DOHH2 (cell line): ENCODE measurements at regions not wholly inside any gene's neighbourhood (a gene's known extent, or its start where the extent isn't known, plus 50 kb on each side); places are given as distances from the start of the nearest gene placed in this dataset.
"Not testable (repeated sequence)": the region's sequence is repeated elsewhere in the genome, so short reads cannot be mapped to it uniquely, and the experiment has no call there.

ENCODE experiments used
- H3F3A ChIP-seq: fragments of 200-600 bp; sonication (generic), shearing (Covaris generic); 2 replicates; pipeline ENCODE4 v1.6.0; 2016; ENCODE audit warnings: antibody characterized with exemption, mild to moderate bottlenecking; ENCODE audit not compliant: control insufficient read depth, insufficient read depth
- H3K27ac ChIP-seq: fragments of 200-600 bp; sonication (generic); 2 replicates; pipeline ENCODE4 v1.5.1; 2014; ENCODE audit warnings: low read depth, mild to moderate bottlenecking, low read length, moderate library complexity
- H3K27me3 ChIP-seq: fragments of 200-600 bp; sonication (generic); 2 replicates; pipeline ENCODE4 v1.6.1; 2014; ENCODE audit warnings: mild to moderate bottlenecking, low read length, mixed read lengths; ENCODE audit not compliant: control insufficient read depth
- H3K36me3 ChIP-seq: fragments of 200-600 bp; sonication (generic); 2 replicates; pipeline ENCODE4 v1.6.1; 2014; ENCODE audit warnings: mild to moderate bottlenecking, low read length, moderate library complexity, mixed read lengths; ENCODE audit not compliant: control insufficient read depth
- H3K4me1 ChIP-seq: fragments of 200-600 bp; sonication (generic); 2 replicates; pipeline ENCODE4 v1.6.1; 2014; ENCODE audit warnings: mild to moderate bottlenecking, low read length, mixed read lengths; ENCODE audit not compliant: control insufficient read depth
- H3K4me2 ChIP-seq: fragments of 200-600 bp; sonication (generic); 2 replicates; pipeline ENCODE4 v1.6.0; 2014; ENCODE audit warnings: mild to moderate bottlenecking, low read length, moderate library complexity
- H3K4me3 ChIP-seq: fragments of 200-600 bp; sonication (generic); 2 replicates; pipeline ENCODE4 v1.5.1; 2014; ENCODE audit warnings: mild to moderate bottlenecking, low read length, mixed read lengths
- H3K79me2 ChIP-seq: fragments of 200-600 bp; sonication (generic); 2 replicates; pipeline ENCODE4 v1.6.1; 2014; ENCODE audit warnings: mild to moderate bottlenecking, low read length, mixed read lengths; ENCODE audit not compliant: control insufficient read depth
- H3K9me2 ChIP-seq: fragments of 200-600 bp; sonication (generic); replicated peaks from 2 replicates; pipeline ENCODE4 v1.6.1; 2014; ENCODE audit warnings: mild to moderate bottlenecking, low read length, mixed read lengths; ENCODE audit not compliant: control insufficient read depth
- H3K9me3 ChIP-seq: fragments of 200-600 bp; sonication (generic); 2 replicates; pipeline ENCODE4 v1.6.1; 2014; ENCODE audit warnings: antibody characterized with exemption, low read length, mixed read lengths; ENCODE audit not compliant: control insufficient read depth, insufficient read depth
- H4K20me1 ChIP-seq: fragments of 200-600 bp; sonication (generic); 2 replicates; pipeline ENCODE4 v1.6.0; 2014; ENCODE audit warnings: low read depth, mild to moderate bottlenecking, antibody characterized with exemption, low read length, moderate library complexity; ENCODE audit not compliant: control insufficient read depth, insufficient read depth
- CTCF ChIP-seq: fragments of 200-600 bp; sonication (generic); IDR thresholded peaks from one replicate; pipeline ENCODE4 v1.5.1; 2014; ENCODE audit warnings: antibody characterized with exemption, mild to moderate bottlenecking, low read depth, low read length; ENCODE audit not compliant: poor library complexity, severe bottlenecking
- EZH2phosphoT487 ChIP-seq: fragments of 200-600 bp; sonication (generic); IDR thresholded peaks from 2 replicates; pipeline ENCODE4 v1.6.1; 2017; ENCODE audit warnings: borderline replicate concordance, mild to moderate bottlenecking, antibody characterized with exemption, low read length, moderate library complexity, mixed read lengths

- no peaks in the 10 kb centered on the region for H3F3A ChIP-seq
These were observed 242.1 kb downstream of the FGF9 start for GRCh38 chr13:21913010-21913409.

GRCh38 chr13:21917086-21918015, 246.5 kb downstream of the FGF9 start:
- Histone ChIP-seq H4K20me1 (no peaks in the 10 kb centered on the region), H3K27me3 (no peaks in the 10 kb centered on the region), H3K9me2 (no peaks in the 10 kb centered on the region), H3K27ac (no peak overlapping the region), H3K36me3 (no peaks in the 10 kb centered on the region), H3K79me2 (no peaks in the 10 kb centered on the region), H3K4me1 (no peaks in the 10 kb centered on the region), H3K9me3 (peaks cover 10% of the 10 kb centered on the region; the same call in 1 of the 2 replicates), H3F3A (no peaks in the 10 kb centered on the region), H3K4me2 (no peak overlapping the region), H3K4me3 (no peak overlapping the region)
- TF ChIP-seq CTCF = no peak

More at GRCh38 chr13:21913010-21913409, 242.1 kb downstream of the FGF9 start:
- no peaks in the 10 kb centered on the region for H3K36me3 ChIP-seq
- H4K20me1 ChIP-seq = no peaks in the 10 kb centered on the region
- H3K4me1 ChIP-seq = no peaks in the 10 kb centered on the region
- no peaks in the 10 kb centered on the region for H3K79me2 ChIP-seq
- H3K27ac ChIP-seq = no peak overlapping the region
- no peak overlapping the region for H3K4me2 ChIP-seq
- H3K9me3 ChIP-seq = no peaks in the 10 kb centered on the region
- no peaks in the 10 kb centered on the region for H3K27me3 ChIP-seq
- H3K4me3 ChIP-seq = no peak overlapping the region
- TF ChIP-seq EZH2phosphoT487 (no peak), CTCF (no peak)
- no peaks in the 10 kb centered on the region for H3K9me2 ChIP-seq

GRCh38 chr13:21920802-21921201, 249.9 kb downstream of the FGF9 start:
- H4K20me1 ChIP-seq, H3K9me3 ChIP-seq, H3K4me2 ChIP-seq, H3K9me2 ChIP-seq, H3K4me1 ChIP-seq, H3K36me3 ChIP-seq, H3F3A ChIP-seq, H3K27ac ChIP-seq, H3K4me3 ChIP-seq, H3K79me2 ChIP-seq, H3K27me3 ChIP-seq: not testable (repeated sequence)

- Histone ChIP-seq H3K4me3 (no peak overlapping the region), H3K4me2 (no peak overlapping the region), H3K4me1 (no peaks in the 10 kb centered on the region), H3K9me2 (no peaks in the 10 kb centered on the region), H3K36me3 (no peaks in the 10 kb centered on the region), H3K79me2 (no peaks in the 10 kb centered on the region), H3F3A (no peaks in the 10 kb centered on the region), H3K27ac (no peak overlapping the region), H3K9me3 (0 out of 2 replicates have a peak, but pooled peaks cover under 1% of the 10 kb centered on the region), H3K27me3 (no peaks in the 10 kb centered on the region), H4K20me1 (no peaks in the 10 kb centered on the region)
- no peak for TF ChIP-seq EZH2phosphoT487
- TF ChIP-seq CTCF = no peak
These were observed 254.1 kb downstream of the FGF9 start for GRCh38 chr13:21924958-21925357.
